ENCODE measurements at regions not wholly inside any gene's neighbourhood (a gene's known extent, or its start where the extent isn't known, plus 50 kb on each side); places are given as distances from the start of the nearest gene placed in this dataset.

GRCh38 chr13:64662887-64663593 lies 2567.1 kb downstream of the PCDH9 start:
- TF ChIP-seq GATA2 (IDR thresholded peaks at IDR 0.05; ENCODE audit: low read depth, low read length) (no peak), GATA3 (IDR thresholded peaks at IDR 0.05; ENCODE audit: low read depth, low read length) (no peak)

DNA sequence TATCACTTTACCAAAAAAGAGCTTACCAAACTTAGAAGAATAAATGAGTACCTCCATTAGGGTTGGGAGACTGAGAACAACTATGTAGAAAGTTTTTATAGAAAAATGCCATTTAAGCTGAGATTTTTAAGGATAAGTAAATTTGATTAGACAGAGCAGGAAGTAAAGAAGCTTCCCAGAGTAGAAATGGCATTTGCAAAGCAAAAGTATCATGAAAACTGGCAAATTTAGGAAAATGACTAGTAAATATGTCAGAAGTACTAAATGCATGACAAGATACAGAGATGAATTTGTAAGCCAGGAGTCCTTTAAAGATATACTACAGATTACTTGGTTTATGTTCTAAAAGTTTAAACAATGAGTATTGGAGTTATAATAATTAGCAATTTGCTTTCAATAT lies 2581.8 kb downstream of the PCDH9 start:
- TF ChIP-seq GATA2 (IDR thresholded peaks at IDR 0.05; ENCODE audit: low read depth, low read length) (no peak), GATA3 (IDR thresholded peaks at IDR 0.05; ENCODE audit: low read depth, low read length) (no peak)

DNA sequence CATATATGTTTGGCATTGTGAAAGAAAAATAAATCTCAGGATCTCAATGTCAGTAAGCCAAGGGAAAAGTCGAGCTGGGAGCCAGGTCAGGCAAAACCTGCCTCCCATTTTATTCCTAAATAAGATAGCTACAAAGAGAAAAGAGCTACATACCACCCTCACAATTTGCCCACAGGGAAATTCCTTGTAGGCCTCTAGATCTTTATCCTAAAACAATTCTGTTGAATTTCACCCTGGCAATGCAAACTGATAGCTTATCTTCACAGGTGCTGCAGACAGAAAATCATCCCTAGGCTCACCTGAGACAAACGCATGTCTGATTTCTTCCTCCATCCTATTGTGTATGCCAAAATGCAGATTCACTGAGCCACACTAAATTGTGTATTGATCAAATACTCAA lies 2587.1 kb downstream of the PCDH9 start:
- TF ChIP-seq GATA2 (IDR thresholded peaks at IDR 0.05; ENCODE audit: low read depth, low read length) (no peak), GATA3 (IDR thresholded peaks at IDR 0.05; ENCODE audit: low read depth, low read length) (no peak)

DNA sequence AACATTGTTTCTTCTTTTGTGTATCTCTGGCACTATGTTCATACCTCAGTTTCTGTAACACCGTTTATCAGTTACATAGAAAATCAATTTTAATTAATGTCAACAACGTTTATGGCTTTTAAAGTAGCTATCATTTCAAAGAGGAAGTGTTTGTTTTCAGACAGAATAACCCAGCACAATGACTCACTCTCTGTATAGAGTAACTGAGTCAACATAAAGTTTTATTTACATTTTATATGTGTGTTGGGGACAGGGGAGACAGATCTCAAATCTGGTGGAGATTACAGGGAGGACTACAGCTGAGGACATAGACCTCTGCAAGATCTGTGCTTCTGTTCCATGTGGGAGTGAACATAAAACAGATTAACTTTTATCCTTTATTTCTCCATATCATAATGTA lies 2590.1 kb downstream of the PCDH9 start:
- TF ChIP-seq GATA2 (IDR thresholded peaks at IDR 0.05; ENCODE audit: low read depth, low read length) (no peak), GATA3 (IDR thresholded peaks at IDR 0.05; ENCODE audit: low read depth, low read length) (no peak)

DNA sequence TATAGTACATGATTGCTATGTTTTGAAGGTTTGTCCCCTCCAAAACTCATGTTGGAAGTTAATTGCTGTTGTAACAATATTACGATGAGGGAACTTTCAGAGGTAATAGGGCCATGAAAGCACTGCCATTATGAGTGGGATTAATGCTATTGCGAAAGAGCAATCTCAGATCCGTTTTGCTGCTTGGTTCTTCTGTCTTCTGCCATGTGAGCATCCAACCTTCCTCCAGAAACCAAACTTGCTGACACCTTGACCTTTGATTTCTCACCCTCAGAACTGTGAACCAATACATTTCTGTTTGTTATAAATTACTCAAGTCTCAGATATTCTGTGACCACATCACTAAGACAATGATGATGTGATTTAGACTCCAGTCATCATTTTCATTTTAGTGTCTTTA lies 2590.9 kb downstream of the PCDH9 start:
- TF ChIP-seq GATA3 (IDR thresholded peaks at IDR 0.05; ENCODE audit: low read depth, low read length) (no peak), GATA2 (IDR thresholded peaks at IDR 0.05; ENCODE audit: low read depth, low read length) (no peak)

GRCh38 chr13:64633948-64634347 lies 2596.2 kb downstream of the PCDH9 start:
- TF ChIP-seq GATA2 (IDR thresholded peaks at IDR 0.05; ENCODE audit: low read depth, low read length) (no peak), GATA3 (IDR thresholded peaks at IDR 0.05; ENCODE audit: low read depth, low read length) (no peak)

DNA sequence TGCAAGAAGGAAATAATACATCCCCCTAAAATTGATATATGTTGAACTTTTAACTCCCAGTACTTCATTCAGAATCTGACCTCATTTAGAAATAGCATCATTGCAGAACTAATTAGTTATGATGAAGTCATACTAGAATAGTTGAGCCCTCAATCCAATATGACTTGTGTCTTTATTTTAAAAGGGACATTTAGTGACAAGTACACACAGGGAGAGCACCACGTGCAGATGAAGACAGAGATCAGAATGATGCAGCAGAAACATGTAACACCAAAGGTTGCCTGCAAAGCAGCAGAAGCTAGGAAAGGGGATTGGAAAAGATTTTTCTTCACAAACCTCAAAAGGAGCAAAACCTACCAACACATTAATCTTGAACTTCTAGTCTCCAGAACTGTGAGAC lies 2602.5 kb downstream of the PCDH9 start:
- TF ChIP-seq GATA2 (IDR thresholded peaks at IDR 0.05; ENCODE audit: low read depth, low read length) (no peak), GATA3 (IDR thresholded peaks at IDR 0.05; ENCODE audit: low read depth, low read length) (no peak)

GRCh38 chr13:64626105-64626504 lies 2604.0 kb downstream of the PCDH9 start:
- no peak for TF ChIP-seq GATA2 (IDR thresholded peaks at IDR 0.05; ENCODE audit: low read depth, low read length)
- TF ChIP-seq GATA3 (IDR thresholded peaks at IDR 0.05; ENCODE audit: low read depth, low read length) = no peak

DNA sequence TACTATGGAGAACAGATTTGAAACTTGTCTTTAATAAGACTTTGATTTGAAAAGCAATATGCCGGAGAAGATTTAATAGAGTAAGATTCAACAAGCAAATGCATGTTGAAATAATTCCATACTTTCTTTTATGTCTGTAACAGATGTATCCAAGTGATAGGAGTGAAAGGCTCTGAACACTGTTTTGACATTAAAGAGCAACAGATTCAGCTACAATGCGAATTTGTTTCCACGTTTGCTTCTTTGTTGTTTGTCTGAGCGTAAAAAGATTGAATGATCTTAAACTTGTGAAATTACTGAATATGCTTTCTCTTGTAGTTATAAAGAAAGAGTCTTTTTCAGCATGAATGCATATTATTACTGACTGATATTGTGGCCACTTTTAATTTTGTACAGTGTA lies 2612.9 kb downstream of the PCDH9 start:
- TF ChIP-seq GATA3 (IDR thresholded peaks at IDR 0.05; ENCODE audit: low read depth, low read length) (no peak), GATA2 (IDR thresholded peaks at IDR 0.05; ENCODE audit: low read depth, low read length) (no peak)

- TF ChIP-seq GATA2 (IDR thresholded peaks at IDR 0.05; ENCODE audit: low read depth, low read length) (no peak), GATA3 (IDR thresholded peaks at IDR 0.05; ENCODE audit: low read depth, low read length) (no peak)
These were observed 2638.2 kb downstream of the PCDH9 start for GRCh38 chr13:64591971-64592370.

- TF ChIP-seq GATA2 (IDR thresholded peaks at IDR 0.05; ENCODE audit: low read depth, low read length) (no peak), GATA3 (IDR thresholded peaks at IDR 0.05; ENCODE audit: low read depth, low read length) (no peak)
These were observed 2650.8 kb downstream of the PCDH9 start for GRCh38 chr13:64579331-64579730.

DNA sequence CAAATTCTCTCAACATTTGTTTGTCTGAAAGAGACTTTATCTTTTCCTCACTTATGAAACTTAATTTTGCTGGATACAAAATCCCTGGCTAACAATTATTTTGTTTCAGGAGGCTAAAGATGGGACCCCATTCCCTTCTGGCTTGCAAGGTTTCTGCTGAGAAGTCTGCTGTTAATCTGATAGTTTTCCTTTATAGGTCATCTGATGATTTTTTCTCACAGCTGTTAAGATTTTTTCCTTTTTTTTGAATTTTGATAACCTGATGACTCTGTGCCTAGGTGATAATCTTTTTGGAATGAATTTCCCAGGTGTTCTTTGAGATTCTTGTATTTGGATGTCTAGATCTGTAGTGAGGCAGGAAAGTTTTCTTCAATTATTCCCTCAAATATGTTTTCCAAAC lies 2661.4 kb downstream of the PCDH9 start:
- TF ChIP-seq GATA3 (IDR thresholded peaks at IDR 0.05; ENCODE audit: low read depth, low read length) (no peak), GATA2 (IDR thresholded peaks at IDR 0.05; ENCODE audit: low read depth, low read length) (no peak)

- TF ChIP-seq GATA3 (IDR thresholded peaks at IDR 0.05; ENCODE audit: low read depth, low read length) (no peak), GATA2 (IDR thresholded peaks at IDR 0.05; ENCODE audit: low read depth, low read length) (no peak)
These were observed 2673.8 kb downstream of the PCDH9 start for GRCh38 chr13:64556376-64556775.

DNA sequence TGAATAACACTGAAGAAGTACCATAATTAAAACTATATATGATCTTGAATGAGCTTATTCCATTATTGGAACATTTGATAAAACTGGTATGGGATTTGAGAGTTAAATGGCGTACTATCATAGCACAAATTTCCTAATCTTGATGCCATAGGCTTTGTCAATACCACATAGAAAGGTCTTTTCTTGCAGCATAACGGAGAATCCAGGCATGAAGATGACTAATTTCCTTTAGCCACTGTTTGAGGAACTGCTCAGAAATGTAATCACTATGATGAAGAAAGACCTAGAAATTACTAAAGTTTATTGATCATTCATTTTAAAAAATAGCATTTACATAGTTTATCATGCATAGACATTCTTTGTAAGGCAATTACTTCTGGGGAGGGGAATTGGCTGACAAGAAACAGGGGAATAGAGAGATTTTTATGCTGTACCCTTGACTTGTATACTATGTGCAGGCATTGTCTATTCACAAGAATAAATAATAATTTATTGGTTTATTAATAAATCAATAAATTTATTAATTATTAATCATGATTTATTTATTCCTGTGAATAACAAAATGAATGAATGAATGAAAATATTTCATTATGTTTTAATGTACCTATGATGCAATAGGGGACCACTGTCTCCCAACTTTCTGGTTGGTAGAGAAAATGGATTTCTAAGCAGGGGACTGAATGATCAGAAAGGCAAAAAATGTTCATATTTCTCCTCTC lies 2676.6 kb downstream of the PCDH9 start:
- TF ChIP-seq GATA2 (IDR thresholded peaks at IDR 0.05; ENCODE audit: low read depth, low read length) (no peak), GATA3 (IDR thresholded peaks at IDR 0.05; ENCODE audit: low read depth, low read length) (no peak)

DNA sequence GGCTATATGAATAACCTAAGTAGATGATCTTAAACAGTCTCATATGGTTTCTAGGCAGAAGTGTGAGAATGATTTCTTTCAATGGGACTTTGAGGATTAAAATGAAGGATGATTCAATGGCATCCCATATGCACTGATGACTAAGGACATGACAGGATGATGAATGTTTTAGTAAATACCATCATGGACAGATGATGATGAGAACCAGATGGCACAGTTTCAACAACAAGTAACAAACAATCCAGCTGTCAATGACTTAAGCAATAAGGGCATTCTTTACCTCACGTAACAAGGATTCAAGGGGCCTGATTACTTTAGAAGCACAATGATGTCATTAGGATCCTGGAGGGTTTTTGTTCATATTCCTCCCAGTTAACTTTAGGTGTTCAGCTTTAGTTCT lies 2678.4 kb downstream of the PCDH9 start:
- TF ChIP-seq GATA3 (IDR thresholded peaks at IDR 0.05; ENCODE audit: low read depth, low read length) (no peak), GATA2 (IDR thresholded peaks at IDR 0.05; ENCODE audit: low read depth, low read length) (no peak)
